HCT116 (cell line): ENCODE measurements at regions not wholly inside any gene's neighbourhood (a gene's known extent, or its start where the extent isn't known, plus 50 kb on each side); places are given as distances from the start of the nearest gene placed in this dataset.

Experiments
- ATAC-seq: fragments of 200-7000 bp; cut with Tn5 transposase; 2 replicates; pipeline ENCODE4 v1.9.1; 2020; ENCODE audit warnings: mild to moderate bottlenecking, moderate library complexity
- BruUV-seq: library from RNA; stranded (reverse); fragments of 400-500 nt; replicated peaks from 2 replicates; lab custom pipeline; 2021; lab: Mats Ljungman, UMichigan
- CTCF ChIA-PET: fragments of 300-600 bp; sonication (Branson Sonifier 250); formaldehyde crosslinking; loops from one replicate; lab custom pipeline; 2021; ENCODE audit warnings: antibody characterized with exemption; lab: Charles Lee
- POLR2A ChIA-PET: fragments of 300-600, 350-600 bp; sonication (Branson Sonifier 250); formaldehyde crosslinking; loops from one replicate; lab custom pipeline; 2021; ENCODE audit warnings: antibody characterized with exemption; lab: Charles Lee
- RAD21 ChIA-PET, 2 experiments: fragments of 300-600 bp; sonication (Branson Sonifier 250); formaldehyde crosslinking; loops; one replicate each; lab custom pipeline; 2023; ENCODE audit warnings: low total read pairs in 2 of 2; ENCODE audit not compliant: uncharacterized antibody in 2 of 2, unreplicated experiment in 2 of 2, low non-redundant PET in 1 of 2; lab: Charles Lee
- DNase-seq: peaks from one replicate; pipeline ENCODE4 v3.0.0-alpha.2; 2010; ENCODE audit warnings: low read depth, low spot score
- H2AFZ ChIP-seq: fragments of 200-600 bp; shearing (Covaris generic), sonication (generic); 2 replicates; pipeline ENCODE4 v1.6.1; 2017; ENCODE audit warnings: low read depth, mixed run types, mixed read lengths, antibody characterized with exemption, low read length; ENCODE audit not compliant: poor library complexity, severe bottlenecking
- H3K27ac ChIP-seq: 2 replicates; pipeline ENCODE4 v1.5.1; 2012; ENCODE audit warnings: low read depth, low read length
- H3K27me3 ChIP-seq: fragments of 200-600 bp; sonication (generic); 2 replicates; pipeline ENCODE4 v1.6.1; 2016; ENCODE audit warnings: mixed run types, low read length, mixed read lengths; ENCODE audit not compliant: insufficient read depth
- H3K36me3 ChIP-seq, 2 experiments: fragments of 200-500 bp in 1 of 2; fragments of 200-600 bp in 1 of 2; sonication (Bioruptor generic) in 1 of 2; sonication (generic) in 1 of 2; 2 replicates each; pipeline versions ENCODE4 v1.5.1 to v1.6.1; 2014 to 2016; ENCODE audit warnings: low read length in 2 of 2, inconsistent platforms in 1 of 2, mixed read lengths in 1 of 2, mixed run types in 1 of 2; ENCODE audit not compliant: insufficient read depth in 2 of 2, control insufficient read depth in 1 of 2
- H3K4me1 ChIP-seq, 2 experiments: fragments of 200-600 bp in 1 of 2; sonication (generic) in 1 of 2; 2 replicates each; pipeline versions ENCODE4 v1.5.1 to v1.6.1; 2012 to 2017; ENCODE audit warnings: low read length in 2 of 2, inconsistent platforms in 1 of 2, mild to moderate bottlenecking in 1 of 2, mixed read lengths in 1 of 2, mixed run types in 1 of 2, moderate library complexity in 1 of 2; ENCODE audit not compliant: insufficient read depth in 2 of 2, control insufficient read depth in 1 of 2
- H3K4me2 ChIP-seq: fragments of 200-600 bp; sonication (generic); 2 replicates; pipeline ENCODE4 v1.6.1; 2017; ENCODE audit warnings: mixed run types, low read length, mixed read lengths
- H3K4me3 ChIP-seq, 2 experiments: fragments of 200-600 bp in 1 of 2; sonication (generic) in 1 of 2; replicated peaks in 1 of 2; 2 replicates each; pipeline ENCODE4 v1.5.1; 2011 to 2016; ENCODE audit warnings: low read length in 2 of 2, control low read depth in 1 of 2, low read depth in 1 of 2, mild to moderate bottlenecking in 1 of 2, mixed read lengths in 1 of 2, mixed run types in 1 of 2
- H3K79me2 ChIP-seq: fragments of 200-600 bp; sonication (generic); 2 replicates; pipeline ENCODE4 v1.6.1; 2017; ENCODE audit warnings: mild to moderate bottlenecking, mixed run types, low read length, moderate library complexity, mixed read lengths; ENCODE audit not compliant: insufficient read depth
- H3K9ac ChIP-seq: fragments of 200-600 bp; sonication (generic); 2 replicates; pipeline ENCODE4 v1.6.1; 2016; ENCODE audit warnings: low read length, mixed read lengths
- H3K9me2 ChIP-seq: fragments of 200-600 bp; sonication (generic), shearing (Covaris generic); 2 replicates; pipeline ENCODE4 v1.6.1; 2017; ENCODE audit warnings: mixed run types, mild to moderate bottlenecking, moderate library complexity; ENCODE audit not compliant: insufficient read depth
- H3K9me3 ChIP-seq, 2 experiments: fragments of 200-500 bp in 1 of 2; fragments of 200-600 bp in 1 of 2; sonication (Bioruptor generic) in 1 of 2; sonication (generic) in 1 of 2; 2 replicates each; pipeline ENCODE4 v1.6.1; 2014 to 2017; ENCODE audit warnings: low read length in 2 of 2, mixed read lengths in 2 of 2, inconsistent platforms in 1 of 2, low read depth in 1 of 2, mild to moderate bottlenecking in 1 of 2, mixed run types in 1 of 2, moderate library complexity in 1 of 2; ENCODE audit not compliant: control insufficient read depth in 1 of 2, insufficient read depth in 1 of 2
- H4K20me1 ChIP-seq: fragments of 200-600 bp; sonication (generic), shearing (Covaris generic); 2 replicates; pipeline ENCODE4 v1.6.1; 2017; ENCODE audit warnings: mixed run types, mild to moderate bottlenecking, moderate library complexity; ENCODE audit not compliant: insufficient read depth
- ATF3 ChIP-seq: IDR thresholded peaks from 2 replicates; pipeline ENCODE4 v1.6.1; 2012
- CBX3 ChIP-seq: IDR thresholded peaks from 2 replicates; pipeline ENCODE4 v1.6.1; 2012; ENCODE audit warnings: low read depth
- CEBPB ChIP-seq: IDR thresholded peaks from 2 replicates; pipeline ENCODE4 v1.6.1; 2012; ENCODE audit warnings: low read depth
- CTCF ChIP-seq, 3 experiments: fragments of 200-600 bp in 1 of 3; sonication (generic) in 1 of 3; IDR thresholded peaks in 2 of 3; conservative IDR thresholded peaks in 1 of 3; 2 replicates each; pipeline ENCODE4 v1.5.1; 2012 to 2017; ENCODE audit warnings: low read depth in 2 of 3, low read length in 2 of 3, antibody characterized with exemption in 1 of 3, borderline replicate concordance in 1 of 3, control low read depth in 1 of 3, mild to moderate bottlenecking in 1 of 3, mixed read lengths in 1 of 3, mixed run types in 1 of 3, moderate library complexity in 1 of 3; ENCODE audit not compliant: insufficient read depth in 1 of 3
- EZH2 ChIP-seq: fragments of 200-600 bp; sonication (generic); IDR thresholded peaks from 2 replicates; pipeline ENCODE4 v1.6.1; 2017; ENCODE audit warnings: antibody characterized with exemption, mixed run types
- EZH2phosphoT487 ChIP-seq: fragments of 200-600 bp; IDR thresholded peaks from 2 replicates; pipeline ENCODE4 v1.6.1; 2018; ENCODE audit warnings: antibody characterized with exemption, borderline replicate concordance
- JUND ChIP-seq: IDR thresholded peaks from 2 replicates; pipeline ENCODE4 v1.6.1; 2012
- POLR2A ChIP-seq: IDR thresholded peaks from 2 replicates; pipeline ENCODE4 v1.7.0; 2011; ENCODE audit warnings: borderline replicate concordance; ENCODE audit not compliant: insufficient read depth, insufficient read length; ENCODE audit errors: extremely low read depth
- POLR2AphosphoS5 ChIP-seq: IDR thresholded peaks from 2 replicates; pipeline ENCODE4 v1.6.1; 2011; ENCODE audit warnings: mild to moderate bottlenecking, low read depth, low read length, moderate library complexity
- RAD21 ChIP-seq: IDR thresholded peaks from 2 replicates; pipeline ENCODE4 v1.6.1; 2012; ENCODE audit warnings: low read depth, mild to moderate bottlenecking
- REST ChIP-seq: IDR thresholded peaks from 2 replicates; pipeline ENCODE4 v1.6.1; 2012; ENCODE audit warnings: low read depth
- SRF ChIP-seq: IDR thresholded peaks from 2 replicates; pipeline ENCODE4 v1.6.1; 2012; ENCODE audit warnings: low read depth
- TCF7L2 ChIP-seq: IDR thresholded peaks from 2 replicates; pipeline ENCODE4 v1.7.0; 2011; ENCODE audit warnings: borderline replicate concordance, inconsistent platforms; ENCODE audit not compliant: insufficient read depth, insufficient read length; ENCODE audit errors: extremely low read depth
- YY1 ChIP-seq: IDR thresholded peaks from 2 replicates; pipeline ENCODE4 v1.6.1; 2011; ENCODE audit warnings: low read length, low read depth, moderate library complexity, mild to moderate bottlenecking; ENCODE audit not compliant: insufficient replicate concordance; ENCODE audit errors: extremely low read depth
- ZBTB33 ChIP-seq: IDR thresholded peaks from 2 replicates; pipeline ENCODE4 v1.6.1; 2011; ENCODE audit warnings: mild to moderate bottlenecking, low read length, moderate library complexity; ENCODE audit not compliant: insufficient replicate concordance; ENCODE audit errors: extremely low read depth
- ZFX ChIP-seq: fragments of 450-650 bp; IDR thresholded peaks from 2 replicates; pipeline ENCODE4 v1.6.1; 2017
- ZNF274 ChIP-seq: fragments of 200-500 bp; sonication (Bioruptor generic); IDR thresholded peaks from 2 replicates; pipeline ENCODE4 v1.6.1; 2014; ENCODE audit warnings: mild to moderate bottlenecking, low read depth, low read length, inconsistent platforms
- intact Hi-C: fragments of 100-400 bp; cut with micrococcal nuclease; formaldehyde crosslinking; loops from 2 replicates; pipeline ENCODE4 v1.10.0; 2022

GRCh38 chr3:59117396-59117795 lies 67.6 kb upstream of the CFAP20DC start (continued):
- TF ChIP-seq TCF7L2: no peak
- no peak for TF ChIP-seq EZH2
- no peak for TF ChIP-seq ATF3
- no peak for TF ChIP-seq POLR2AphosphoS5
- TF ChIP-seq, all 23 proteins: peak for 0

- H2AFZ ChIP-seq: no peak overlapping the region
These were observed 66.4 kb upstream of the CFAP20DC start for GRCh38 chr3:59116233-59116537.

More at GRCh38 chr3:59116233-59116537, 66.4 kb upstream of the CFAP20DC start:
- TF ChIP-seq ZFX: no peak
- TF ChIP-seq ATF3: no peak
- no peak for TF ChIP-seq CBX3
- TF ChIP-seq POLR2AphosphoS5: no peak
- no peak for TF ChIP-seq CEBPB
- no peak for TF ChIP-seq YY1
- TF ChIP-seq JUND: no peak
- no peak for TF ChIP-seq POLR2A
- no peak for TF ChIP-seq EZH2phosphoT487
- TF ChIP-seq ZBTB33: no peak
- TF ChIP-seq RAD21: no peak
- TF ChIP-seq ZNF274: no peak
- no peak for TF ChIP-seq EZH2
- no peak for TF ChIP-seq REST
- no peak for TF ChIP-seq SRF
- no peak for TF ChIP-seq CTCF (IDR thresholded peaks at IDR 0.05 in 2 of 3, conservative IDR thresholded peaks at IDR 0.05 in 1 of 3; ENCODE audit: borderline replicate concordance in 1 of 3, insufficient read depth in 1 of 3, low read depth in 2 of 3, low read length in 2 of 3)
- Histone ChIP-seq H3K4me3 (no peak overlapping the region), H3K9ac (no peak overlapping the region), H4K20me1 (no peaks in the 10 kb centered on the region), H3K9me2 (no peaks in the 10 kb centered on the region), H3K27ac (no peak overlapping the region), H3K4me2 (no peak overlapping the region), H3K9me3 (no peaks in the 10 kb centered on the region), H3K4me1 (no peaks in the 10 kb centered on the region), H3K79me2 (no peaks in the 10 kb centered on the region), H3K36me3 (no peaks in the 10 kb centered on the region), H3K27me3 (no peaks in the 10 kb centered on the region)
- no peak for DNase-seq
- no peak for ATAC-seq
- no TSS peak for BruUV-seq
- intact Hi-C loops: no loop called here
- ChIA-PET CTCF (no interaction called here), POLR2A (interaction anchor here (0.7 kb wide), 1 partner anchor 10 kb away, joined by 3 read pairs; no protein-coding TSS in a partner anchor), RAD21 (no interaction called here)
